Astrocyte of the spinal cord (primary cell): ENCODE measurements at regions not wholly inside any gene's neighbourhood (a gene's known extent, or its start where the extent isn't known, plus 50 kb on each side); places are given as distances from the start of the nearest gene placed in this dataset.
"Not testable (repeated sequence)": the region's sequence is repeated elsewhere in the genome, so short reads cannot be mapped to it uniquely, and the experiment has no call there.

Experiments used
- DNase-seq: peaks from one replicate; pipeline ENCODE4 v3.0.0; 2011; ENCODE audit warnings: low read depth, low spot score
- H3K4me3 ChIP-seq: 2 replicates; pipeline ENCODE4 v1.5.1; 2011; ENCODE audit warnings: low read depth, mild to moderate bottlenecking, low read length, moderate library complexity
- in situ Hi-C: cut with HindIII; loops from 2 replicates; pipeline ENCODE4 v1.10.0; 2017; ENCODE audit warnings: low sequenced_read_pairs
- TF ChIP-seq, protein P1 (sequence below): IDR thresholded peaks from 2 replicates; pipeline ENCODE4 v1.5.1; 2012; ENCODE audit warnings: low read depth, mild to moderate bottlenecking, low read length, inconsistent platforms

DNA sequence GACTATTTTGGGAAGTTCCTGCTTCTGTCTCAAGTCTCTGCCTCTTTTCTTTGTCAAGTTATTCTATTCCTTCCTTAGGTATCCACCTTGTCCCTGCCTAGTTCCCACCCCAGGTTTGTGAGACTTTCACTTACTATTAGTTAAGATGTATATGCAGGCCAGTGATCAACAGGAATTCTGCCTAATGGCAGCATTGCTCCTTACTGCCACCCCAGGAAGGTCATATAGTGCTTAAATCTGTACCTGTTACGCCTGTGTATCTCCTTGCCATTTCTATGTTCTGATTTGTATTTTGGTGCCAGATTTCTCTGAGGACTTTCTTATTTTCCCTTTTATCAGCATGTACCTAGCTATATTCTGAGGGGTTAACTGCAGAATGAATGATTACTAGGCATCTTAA lies 746.0 kb upstream of the TMEFF2 start:
- TF ChIP-seq, protein P1, sequence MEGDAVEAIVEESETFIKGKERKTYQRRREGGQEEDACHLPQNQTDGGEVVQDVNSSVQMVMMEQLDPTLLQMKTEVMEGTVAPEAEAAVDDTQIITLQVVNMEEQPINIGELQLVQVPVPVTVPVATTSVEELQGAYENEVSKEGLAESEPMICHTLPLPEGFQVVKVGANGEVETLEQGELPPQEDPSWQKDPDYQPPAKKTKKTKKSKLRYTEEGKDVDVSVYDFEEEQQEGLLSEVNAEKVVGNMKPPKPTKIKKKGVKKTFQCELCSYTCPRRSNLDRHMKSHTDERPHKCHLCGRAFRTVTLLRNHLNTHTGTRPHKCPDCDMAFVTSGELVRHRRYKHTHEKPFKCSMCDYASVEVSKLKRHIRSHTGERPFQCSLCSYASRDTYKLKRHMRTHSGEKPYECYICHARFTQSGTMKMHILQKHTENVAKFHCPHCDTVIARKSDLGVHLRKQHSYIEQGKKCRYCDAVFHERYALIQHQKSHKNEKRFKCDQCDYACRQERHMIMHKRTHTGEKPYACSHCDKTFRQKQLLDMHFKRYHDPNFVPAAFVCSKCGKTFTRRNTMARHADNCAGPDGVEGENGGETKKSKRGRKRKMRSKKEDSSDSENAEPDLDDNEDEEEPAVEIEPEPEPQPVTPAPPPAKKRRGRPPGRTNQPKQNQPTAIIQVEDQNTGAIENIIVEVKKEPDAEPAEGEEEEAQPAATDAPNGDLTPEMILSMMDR, result no peak
- no peak overlapping the region for H3K4me3 ChIP-seq
- in situ Hi-C loops, result no loop called here
- DNase-seq, result no peak

DNA sequence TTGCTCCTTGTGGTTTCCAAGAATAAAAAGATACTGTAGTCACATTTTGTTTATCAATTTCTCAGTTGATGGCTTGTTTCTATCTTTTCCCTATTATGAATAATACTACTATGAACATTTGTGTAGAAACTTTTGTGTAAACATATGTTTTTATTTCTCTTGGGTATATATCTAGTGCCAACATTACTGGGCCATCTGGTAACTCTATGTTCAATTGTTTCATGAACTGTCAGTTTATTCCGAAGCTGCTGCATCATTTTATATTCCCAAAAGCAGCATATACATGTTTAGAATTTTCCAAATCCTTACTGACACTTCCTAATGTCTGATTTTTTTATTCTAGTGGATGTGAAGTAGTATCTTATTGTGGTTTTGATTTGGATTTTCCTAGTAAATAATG lies 737.6 kb upstream of the TMEFF2 start:
- TF ChIP-seq, protein P1, result no peak
- DNase-seq, result no peak
- H3K4me3 ChIP-seq, result no peak overlapping the region
- in situ Hi-C loops, result no loop called here

DNA sequence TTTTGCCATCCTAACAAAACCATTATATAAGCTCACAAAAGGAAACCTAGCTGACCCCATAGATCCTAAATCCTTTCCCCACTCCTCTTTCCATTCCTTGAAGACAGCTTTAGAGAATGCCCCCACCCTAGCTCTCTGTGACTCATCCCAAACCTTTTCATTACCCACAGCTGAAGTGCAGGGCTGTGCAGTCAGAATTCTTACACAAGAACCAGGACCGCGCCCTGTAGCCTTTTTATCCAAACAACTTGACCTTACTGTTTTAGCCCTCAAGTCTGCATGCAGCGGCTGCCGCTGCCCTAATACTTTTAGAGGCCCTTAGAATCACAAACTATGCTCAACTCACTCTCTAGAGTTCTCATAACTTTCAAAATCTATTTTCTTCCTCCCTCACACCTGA lies 726.9 kb upstream of the TMEFF2 start:
- in situ Hi-C loops, H3K4me3 ChIP-seq, DNase-seq: not testable (repeated sequence)

DNA sequence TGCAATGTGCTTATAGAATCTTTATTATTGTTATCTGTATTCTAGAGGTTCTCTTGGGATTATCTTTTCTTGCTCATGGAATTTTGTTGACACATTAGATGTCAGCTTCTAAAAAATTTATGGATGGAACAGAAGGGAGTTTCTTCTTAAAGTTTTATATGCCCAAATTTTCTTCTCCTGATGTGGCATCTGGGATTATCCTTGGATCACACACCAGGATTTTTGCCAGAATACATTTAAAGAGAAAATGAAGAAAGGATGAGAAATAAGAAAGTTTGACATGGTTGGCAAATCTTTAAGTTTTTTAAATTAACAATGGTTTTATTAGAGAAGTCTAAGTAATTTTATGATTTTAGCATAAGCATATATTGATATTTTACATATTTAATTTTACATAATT lies 706.7 kb upstream of the TMEFF2 start:
- TF ChIP-seq, protein P1, result no peak
- no peak overlapping the region for H3K4me3 ChIP-seq
- in situ Hi-C loops, result no loop called here
- no peak for DNase-seq

DNA sequence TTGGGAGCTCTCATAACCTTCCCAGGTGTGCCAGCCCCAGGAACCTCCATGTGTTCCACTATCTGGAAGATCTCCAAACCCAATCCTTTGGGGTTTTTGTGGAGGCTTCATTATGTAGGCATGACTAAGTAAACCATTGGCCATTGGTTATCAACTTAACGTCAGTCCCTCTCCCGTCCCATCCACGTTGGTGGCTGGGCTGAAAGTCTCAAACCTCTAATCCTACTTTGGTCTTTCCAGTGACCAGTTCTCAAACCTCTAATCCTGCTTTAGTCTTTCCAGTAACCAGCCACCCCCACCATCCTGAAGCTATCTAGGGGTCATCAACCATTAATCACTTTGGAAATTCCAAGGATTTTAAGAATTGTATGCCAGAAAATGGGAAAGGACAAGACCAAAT lies 704.7 kb upstream of the TMEFF2 start:
- in situ Hi-C loops, result no loop called here
- H3K4me3 ChIP-seq, result no peak overlapping the region
- TF ChIP-seq, protein P1, result no peak
- no peak for DNase-seq

DNA sequence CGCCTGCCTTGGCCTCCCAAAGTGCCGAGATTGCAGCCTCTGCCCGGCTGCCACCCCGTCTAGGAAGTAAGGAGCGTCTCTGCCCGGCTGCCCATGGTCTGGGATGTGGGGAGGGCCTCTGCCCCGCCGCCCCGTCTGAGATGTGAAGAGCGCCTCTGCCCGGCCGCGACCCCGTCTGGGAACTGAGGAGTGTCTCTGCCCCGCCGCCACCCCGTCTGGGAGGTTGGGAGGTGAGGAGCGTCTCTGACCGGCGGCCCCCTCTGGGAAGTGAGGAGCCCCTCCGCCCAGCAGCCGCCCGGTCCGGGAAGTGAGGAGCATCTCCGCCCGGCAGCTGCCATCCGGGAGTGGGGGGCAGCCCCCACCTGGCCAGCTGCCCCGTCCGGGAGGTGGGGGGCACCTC lies 699.2 kb upstream of the TMEFF2 start:
- in situ Hi-C loops, H3K4me3 ChIP-seq, DNase-seq: not testable (repeated sequence)

DNA sequence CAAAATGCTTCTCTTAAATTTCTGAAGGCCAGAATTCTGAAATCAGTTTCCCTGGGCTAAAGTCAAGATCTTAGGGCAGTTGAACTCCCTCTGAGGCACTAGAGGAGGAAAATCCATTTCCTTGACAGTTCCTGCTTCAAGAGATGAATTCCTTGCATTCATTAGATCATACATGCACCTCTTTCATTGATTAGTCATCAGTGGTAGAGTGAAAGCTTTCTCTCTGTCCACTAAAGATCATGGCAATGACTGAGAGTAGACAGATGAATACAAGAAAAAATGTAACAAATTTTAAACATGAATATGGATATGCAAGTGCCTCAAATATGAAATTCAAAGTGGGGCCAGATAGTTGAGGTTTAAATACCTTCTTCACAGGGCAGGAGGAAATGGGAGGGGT lies 693.4 kb upstream of the TMEFF2 start:
- DNase-seq, result no peak
- TF ChIP-seq, protein P1, result no peak
- in situ Hi-C loops, result no loop called here
- H3K4me3 ChIP-seq, result no peak overlapping the region

DNA sequence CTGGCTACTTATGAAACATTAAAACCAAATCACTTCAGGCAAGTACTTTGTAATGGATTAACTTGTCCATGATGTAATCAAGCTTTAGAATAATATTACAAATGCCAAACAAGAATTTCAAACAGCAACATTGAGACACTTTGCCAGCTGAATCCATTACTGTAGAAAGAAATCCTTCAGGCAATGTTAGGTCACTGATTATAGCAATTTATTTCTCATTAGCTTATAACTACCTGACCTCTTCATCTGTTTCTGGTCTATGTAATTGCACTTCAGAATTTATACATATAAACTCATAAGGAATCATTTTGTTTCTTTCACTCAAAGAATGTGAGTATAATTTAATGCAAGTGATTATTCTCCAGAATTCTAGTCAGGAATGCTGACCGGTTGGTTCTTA lies 692.6 kb upstream of the TMEFF2 start:
- in situ Hi-C loops, result no loop called here
- no peak overlapping the region for H3K4me3 ChIP-seq
- DNase-seq, result no peak

More for the DNA sequence above, 692.6 kb upstream of the TMEFF2 start:
- TF ChIP-seq, protein P1, result no peak
